ENCODE measurements at regions not wholly inside any gene's neighbourhood (a gene's known extent, or its start where the extent isn't known, plus 50 kb on each side); places are given as distances from the start of the nearest gene placed in this dataset.

DNA sequence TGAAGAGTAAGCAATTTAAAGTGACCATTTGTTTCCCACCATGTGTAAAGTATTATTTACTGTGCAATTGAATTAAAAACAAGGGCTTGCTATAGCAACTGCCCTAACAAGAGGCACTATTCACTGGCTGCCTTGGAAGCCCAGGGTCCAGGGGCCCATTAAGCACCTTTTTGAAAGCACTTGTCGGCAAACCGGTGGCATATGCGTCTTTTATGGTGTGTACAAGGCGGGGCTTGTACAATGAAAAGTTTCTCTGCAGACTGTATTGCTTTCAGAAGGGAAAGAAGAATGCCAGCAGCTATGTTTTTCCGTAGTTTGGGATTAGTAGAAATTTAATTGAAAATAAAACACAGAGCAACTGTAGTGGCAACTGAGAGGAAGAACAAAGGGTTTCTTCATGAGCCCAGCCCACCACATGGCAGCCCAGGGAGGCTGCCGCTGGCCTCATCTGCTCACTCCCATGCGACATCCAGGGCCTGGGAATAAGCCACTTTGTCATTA lies 279.5 kb upstream of the PARD3B start:
- no peak for TF ChIP-seq ZNF274 (IDR thresholded peaks at IDR 0.05; ENCODE audit: low read depth, low read length)
- no peak for TF ChIP-seq YY1 (IDR thresholded peaks at IDR 0.05; ENCODE audit: insufficient read depth, insufficient read length)
- TF ChIP-seq SUZ12 (IDR thresholded peaks at IDR 0.05; ENCODE audit: extremely low read depth, insufficient read depth, insufficient read length), result no peak

Measured in NT2/D1 (cell line).